ENCODE measurements at regions not wholly inside any gene's neighbourhood (a gene's known extent, or its start where the extent isn't known, plus 50 kb on each side); places are given as distances from the start of the nearest gene placed in this dataset.

- no peak for TF ChIP-seq CTCF (IDR thresholded peaks at IDR 0.05)
- TF ChIP-seq POLR2A (IDR thresholded peaks at IDR 0.05), result no peak
Measured at GRCh38 chr12:43222796-43223195, 329.2 kb downstream of the ADAMTS20 start.

All from Peyer's patch (tissue), 4 donors.